ENCODE measurements at regions not wholly inside any gene's neighbourhood (a gene's known extent, or its start where the extent isn't known, plus 50 kb on each side); places are given as distances from the start of the nearest gene placed in this dataset.

DNA sequence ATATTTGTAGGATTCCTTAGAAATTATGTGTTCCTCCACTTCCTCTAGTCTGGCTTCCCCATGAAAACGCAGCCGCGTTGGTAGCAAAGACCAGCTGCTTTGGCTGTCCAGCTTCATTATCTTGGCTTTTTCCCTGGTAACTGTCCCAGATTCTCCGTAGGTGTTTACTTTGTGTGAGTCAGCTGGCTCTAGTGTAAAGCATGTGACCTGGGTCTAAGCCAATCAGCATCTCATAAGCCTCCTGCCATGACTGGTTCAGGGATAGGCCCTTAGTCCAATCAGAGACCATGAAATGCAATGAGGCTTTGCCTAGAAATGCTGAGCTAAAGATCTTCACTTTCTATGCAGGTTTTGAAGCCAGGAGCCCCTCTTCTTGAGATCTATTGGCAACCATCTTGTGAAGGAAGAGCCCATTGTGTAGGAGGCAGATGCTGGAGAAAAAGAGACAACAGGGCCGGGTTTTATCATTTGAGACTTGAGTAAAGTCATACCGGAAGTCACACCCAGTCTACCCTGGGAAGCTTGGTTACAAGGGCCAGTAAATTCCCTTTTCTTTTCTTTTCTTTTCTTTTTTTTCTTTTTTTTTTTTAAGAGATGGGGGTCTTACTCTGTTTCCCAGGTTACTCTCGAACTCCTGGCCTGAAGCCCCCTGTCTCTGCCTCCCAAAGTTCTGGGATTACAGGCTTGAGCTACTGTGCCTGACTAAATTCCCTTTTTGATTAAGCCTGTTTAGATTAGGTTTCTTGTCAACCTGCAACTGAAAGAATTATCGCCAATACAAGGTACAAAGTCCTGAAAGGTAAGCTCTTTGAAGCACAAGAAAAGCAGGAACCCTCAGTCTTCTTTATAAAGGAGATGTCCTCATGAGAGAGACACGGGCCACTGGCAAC is 256.5 kb upstream of the RREB1 start:
- no peak overlapping the region for H3K4me3 ChIP-seq (ENCODE audit: insufficient read depth, low read depth, low read length)
- H3K4me1 ChIP-seq (ENCODE audit: control insufficient read depth, insufficient read depth, low read length), result no peaks in the 10 kb centered on the region
- no peaks in the 10 kb centered on the region for H3K9me3 ChIP-seq (ENCODE audit: control insufficient read depth, low read length)
- H3K27ac ChIP-seq (ENCODE audit: insufficient read depth, low read depth, low read length, poor library complexity, severe bottlenecking), result no peak overlapping the region
- no peaks in the 10 kb centered on the region for H3K27me3 ChIP-seq (ENCODE audit: control insufficient read depth, insufficient read depth, low read length, poor library complexity, severe bottlenecking)
- 90 to 92% methylated on average over 9 of the region's 9 CpGs for WGBS, 2 experiments
- no peaks in the 10 kb centered on the region for H3K36me3 ChIP-seq (ENCODE audit: control insufficient read depth, insufficient read depth, low read length)

DNA sequence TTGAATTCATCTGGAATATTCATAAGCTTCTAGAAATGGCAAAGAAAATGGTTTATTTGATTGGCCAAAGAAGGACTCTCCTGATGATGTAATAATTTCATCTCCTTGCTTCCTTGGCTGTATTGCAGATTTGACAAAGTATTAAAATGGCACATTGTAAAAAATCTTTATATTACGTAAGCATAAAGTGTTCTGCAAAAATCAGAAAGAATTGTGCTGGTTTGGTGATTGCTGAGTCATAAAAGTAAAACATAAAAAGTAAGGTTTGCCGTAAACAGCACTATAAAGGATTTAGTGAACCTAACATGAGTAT is 255.9 kb upstream of the RREB1 start:
- Histone ChIP-seq H3K4me3 (ENCODE audit: insufficient read depth, low read depth, low read length) (no peak overlapping the region), H3K27ac (ENCODE audit: insufficient read depth, low read depth, low read length, poor library complexity, severe bottlenecking) (no peak overlapping the region)
- WGBS, 2 experiments, result 100% methylated on average over 2 of the region's 2 CpGs

GRCh38 chr6:6856538-6857523 is 250.9 kb upstream of the RREB1 start:
- H3K4me3 ChIP-seq (ENCODE audit: insufficient read depth, low read depth, low read length), result no peak overlapping the region
- 51 to 53% methylated on average over 23 of the region's 23 CpGs for WGBS, 2 experiments
- no peaks in the 10 kb centered on the region for H3K9me3 ChIP-seq (ENCODE audit: control insufficient read depth, low read length)

More for the DNA sequence above, 255.9 kb upstream of the RREB1 start:
- no peaks in the 10 kb centered on the region for H3K36me3 ChIP-seq (ENCODE audit: control insufficient read depth, insufficient read depth, low read length)
- no peaks in the 10 kb centered on the region for H3K9me3 ChIP-seq (ENCODE audit: control insufficient read depth, low read length)
- H3K27me3 ChIP-seq (ENCODE audit: control insufficient read depth, insufficient read depth, low read length, poor library complexity, severe bottlenecking), result no peaks in the 10 kb centered on the region
- H3K4me1 ChIP-seq (ENCODE audit: control insufficient read depth, insufficient read depth, low read length), result peaks cover 5% of the 10 kb centered on the region

DNA sequence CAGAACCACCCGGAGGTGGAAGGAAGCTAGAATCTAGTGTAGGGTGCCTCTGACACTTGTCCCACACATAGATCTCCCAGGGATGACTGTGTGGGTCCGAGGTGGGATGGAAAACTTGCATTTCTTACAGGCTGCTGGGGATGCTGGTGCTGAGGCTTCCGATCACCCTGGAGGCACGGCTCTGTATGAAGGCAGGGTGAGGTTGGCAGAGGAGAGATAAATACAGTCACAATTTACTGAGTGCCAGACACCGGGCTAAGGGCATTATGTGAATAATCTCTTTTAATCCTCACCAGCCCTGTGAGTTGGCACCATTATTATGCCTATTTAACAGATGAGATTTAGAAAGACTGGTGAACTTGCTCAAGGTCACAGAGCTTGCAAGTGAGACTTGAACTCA is 250.2 kb upstream of the RREB1 start:
- no peaks in the 10 kb centered on the region for H3K9me3 ChIP-seq (ENCODE audit: control insufficient read depth, low read length)
- peaks cover 10% of the 10 kb centered on the region for H3K4me1 ChIP-seq (ENCODE audit: control insufficient read depth, insufficient read depth, low read length)
- no peak overlapping the region for H3K4me3 ChIP-seq (ENCODE audit: insufficient read depth, low read depth, low read length)
- H3K36me3 ChIP-seq (ENCODE audit: control insufficient read depth, insufficient read depth, low read length), result no peaks in the 10 kb centered on the region
- WGBS, 2 experiments, result 90% methylated on average over 5 of the region's 5 CpGs
- H3K27ac ChIP-seq (ENCODE audit: insufficient read depth, low read depth, low read length, poor library complexity, severe bottlenecking), result no peak overlapping the region
- no peaks in the 10 kb centered on the region for H3K27me3 ChIP-seq (ENCODE audit: control insufficient read depth, insufficient read depth, low read length, poor library complexity, severe bottlenecking)

More at GRCh38 chr6:6856538-6857523, 250.9 kb upstream of the RREB1 start:
- no peaks in the 10 kb centered on the region for H3K36me3 ChIP-seq (ENCODE audit: control insufficient read depth, insufficient read depth, low read length)
- H3K27ac ChIP-seq (ENCODE audit: insufficient read depth, low read depth, low read length, poor library complexity, severe bottlenecking), result no peak overlapping the region
- H3K4me1 ChIP-seq (ENCODE audit: control insufficient read depth, insufficient read depth, low read length), result peaks cover 10% of the 10 kb centered on the region
- no peaks in the 10 kb centered on the region for H3K27me3 ChIP-seq (ENCODE audit: control insufficient read depth, insufficient read depth, low read length, poor library complexity, severe bottlenecking)

GRCh38 chr6:6858533-6858982 is 249.2 kb upstream of the RREB1 start:
- Histone ChIP-seq H3K27ac (ENCODE audit: insufficient read depth, low read depth, low read length, poor library complexity, severe bottlenecking) (no peak overlapping the region), H3K9me3 (ENCODE audit: control insufficient read depth, low read length) (no peaks in the 10 kb centered on the region), H3K36me3 (ENCODE audit: control insufficient read depth, insufficient read depth, low read length) (no peaks in the 10 kb centered on the region), H3K4me1 (ENCODE audit: control insufficient read depth, insufficient read depth, low read length) (peaks cover 10% of the 10 kb centered on the region), H3K27me3 (ENCODE audit: control insufficient read depth, insufficient read depth, low read length, poor library complexity, severe bottlenecking) (no peaks in the 10 kb centered on the region), H3K4me3 (ENCODE audit: insufficient read depth, low read depth, low read length) (no peak overlapping the region)
- WGBS, 2 experiments, result 84 to 90% methylated on average over 12 of the region's 12 CpGs

- Histone ChIP-seq H3K9me3 (ENCODE audit: control insufficient read depth, low read length) (no peaks in the 10 kb centered on the region), H3K27me3 (ENCODE audit: control insufficient read depth, insufficient read depth, low read length, poor library complexity, severe bottlenecking) (no peaks in the 10 kb centered on the region), H3K36me3 (ENCODE audit: control insufficient read depth, insufficient read depth, low read length) (no peaks in the 10 kb centered on the region), H3K4me1 (ENCODE audit: control insufficient read depth, insufficient read depth, low read length) (peaks cover 10% of the 10 kb centered on the region), H3K4me3 (ENCODE audit: insufficient read depth, low read depth, low read length) (no peak overlapping the region), H3K27ac (ENCODE audit: insufficient read depth, low read depth, low read length, poor library complexity, severe bottlenecking) (no peak overlapping the region)
- 75 to 76% methylated on average over 5 of the region's 5 CpGs for WGBS, 2 experiments
Measured at GRCh38 chr6:6859105-6859504, 248.7 kb upstream of the RREB1 start.

GRCh38 chr6:6859722-6860121 is 248.0 kb upstream of the RREB1 start:
- H3K4me3 ChIP-seq (ENCODE audit: insufficient read depth, low read depth, low read length), result no peak overlapping the region
- H3K4me1 ChIP-seq (ENCODE audit: control insufficient read depth, insufficient read depth, low read length), result peaks cover 10% of the 10 kb centered on the region
- 94 to 98% methylated on average over 4 of the region's 5 CpGs for WGBS, 2 experiments
- H3K27ac ChIP-seq (ENCODE audit: insufficient read depth, low read depth, low read length, poor library complexity, severe bottlenecking), result no peak overlapping the region
- H3K9me3 ChIP-seq (ENCODE audit: control insufficient read depth, low read length), result no peaks in the 10 kb centered on the region
- no peaks in the 10 kb centered on the region for H3K36me3 ChIP-seq (ENCODE audit: control insufficient read depth, insufficient read depth, low read length)
- no peaks in the 10 kb centered on the region for H3K27me3 ChIP-seq (ENCODE audit: control insufficient read depth, insufficient read depth, low read length, poor library complexity, severe bottlenecking)

DNA sequence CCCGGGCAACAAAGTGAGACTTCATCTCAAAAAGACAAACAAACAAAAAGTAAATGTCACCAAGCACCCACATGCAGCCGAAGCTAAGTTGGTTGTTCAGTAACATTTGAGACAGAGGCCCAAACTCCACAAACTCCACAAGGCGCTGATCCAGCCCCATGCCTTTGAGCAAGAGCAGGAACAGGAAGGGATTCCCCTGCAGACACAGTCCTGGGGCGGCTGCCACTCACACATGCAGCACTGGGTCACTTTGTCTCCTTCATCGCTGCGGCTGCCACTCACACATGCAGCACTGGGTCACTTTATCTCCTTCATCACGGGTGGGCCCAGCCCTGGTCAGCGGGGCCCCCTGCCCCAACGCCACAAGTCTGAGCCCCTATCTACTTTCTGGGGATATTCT is 246.9 kb upstream of the RREB1 start:
- WGBS, 2 experiments, result 87% methylated on average over 9 of the region's 9 CpGs
- Histone ChIP-seq H3K4me1 (ENCODE audit: control insufficient read depth, insufficient read depth, low read length) (peaks cover 10% of the 10 kb centered on the region), H3K9me3 (ENCODE audit: control insufficient read depth, low read length) (no peaks in the 10 kb centered on the region), H3K27me3 (ENCODE audit: control insufficient read depth, insufficient read depth, low read length, poor library complexity, severe bottlenecking) (no peaks in the 10 kb centered on the region), H3K4me3 (ENCODE audit: insufficient read depth, low read depth, low read length) (no peak overlapping the region), H3K27ac (ENCODE audit: insufficient read depth, low read depth, low read length, poor library complexity, severe bottlenecking) (no peak overlapping the region), H3K36me3 (ENCODE audit: control insufficient read depth, insufficient read depth, low read length) (no peaks in the 10 kb centered on the region)

- Histone ChIP-seq H3K27ac (ENCODE audit: insufficient read depth, low read depth, low read length, poor library complexity, severe bottlenecking) (no peak overlapping the region), H3K36me3 (ENCODE audit: control insufficient read depth, insufficient read depth, low read length) (no peaks in the 10 kb centered on the region), H3K4me3 (ENCODE audit: insufficient read depth, low read depth, low read length) (no peak overlapping the region), H3K27me3 (ENCODE audit: control insufficient read depth, insufficient read depth, low read length, poor library complexity, severe bottlenecking) (no peaks in the 10 kb centered on the region), H3K4me1 (ENCODE audit: control insufficient read depth, insufficient read depth, low read length) (peaks cover 10% of the 10 kb centered on the region), H3K9me3 (ENCODE audit: control insufficient read depth, low read length) (no peaks in the 10 kb centered on the region)
- 86 to 94% methylated on average over 5 of the region's 6 CpGs for WGBS, 2 experiments
Measured at GRCh38 chr6:6861351-6861894, 246.3 kb upstream of the RREB1 start.

DNA sequence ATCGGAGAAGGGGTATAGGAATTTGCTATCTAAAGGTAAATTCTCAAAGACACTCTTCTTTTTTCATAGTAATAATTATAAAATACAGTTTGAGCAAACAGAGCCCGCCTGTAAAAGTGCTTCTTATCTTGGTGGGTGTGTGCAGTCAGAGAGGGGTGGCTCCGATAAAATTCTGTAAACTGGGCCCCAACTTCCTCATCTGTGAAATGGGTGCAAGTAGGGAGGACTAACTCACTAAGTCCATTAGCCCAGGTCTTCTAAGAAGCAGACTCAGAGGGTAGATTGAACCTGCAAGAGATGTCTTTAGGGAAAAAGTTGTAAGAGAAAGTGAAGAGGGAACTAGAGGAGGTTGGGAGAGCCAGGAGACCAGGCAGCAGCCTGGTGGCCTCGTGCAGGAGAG is 245.8 kb upstream of the RREB1 start:
- H3K4me1 ChIP-seq (ENCODE audit: control insufficient read depth, insufficient read depth, low read length), result peaks cover 4% of the 10 kb centered on the region
- H3K36me3 ChIP-seq (ENCODE audit: control insufficient read depth, insufficient read depth, low read length), result no peaks in the 10 kb centered on the region
- H3K27ac ChIP-seq (ENCODE audit: insufficient read depth, low read depth, low read length, poor library complexity, severe bottlenecking), result no peak overlapping the region
- H3K27me3 ChIP-seq (ENCODE audit: control insufficient read depth, insufficient read depth, low read length, poor library complexity, severe bottlenecking), result no peaks in the 10 kb centered on the region
- WGBS, 2 experiments, result 91 to 92% methylated on average over 3 of the region's 4 CpGs
- H3K9me3 ChIP-seq (ENCODE audit: control insufficient read depth, low read length), result no peaks in the 10 kb centered on the region
- no peak overlapping the region for H3K4me3 ChIP-seq (ENCODE audit: insufficient read depth, low read depth, low read length)

Measured in ectodermal cell (in vitro differentiated cells).